Endodermal cell (in vitro differentiated cells): ENCODE measurements at regions not wholly inside any gene's neighbourhood (a gene's known extent, or its start where the extent isn't known, plus 50 kb on each side); places are given as distances from the start of the nearest gene placed in this dataset.

Experiments used
- DNase-seq: peaks from one replicate; pipeline ENCODE4 v3.0.0-alpha.2; 2017
- H3K27ac ChIP-seq: 2 replicates; pipeline ENCODE4 v1.5.1; 2013; ENCODE audit warnings: mild to moderate bottlenecking, low read depth, low read length, moderate library complexity
- H3K27me3 ChIP-seq: 2 replicates; pipeline ENCODE4 v1.6.1; 2013; ENCODE audit warnings: mild to moderate bottlenecking, low read length, moderate library complexity; ENCODE audit not compliant: insufficient read depth, control insufficient read depth, poor library complexity, severe bottlenecking
- H3K36me3 ChIP-seq: 2 replicates; pipeline ENCODE4 v1.7.0; 2013; ENCODE audit warnings: mild to moderate bottlenecking, low read length, moderate library complexity; ENCODE audit not compliant: control insufficient read depth, insufficient read depth
- H3K4me1 ChIP-seq: one replicate; pipeline ENCODE4 v1.7.0; 2013; ENCODE audit warnings: low read length; ENCODE audit not compliant: control insufficient read depth, insufficient read depth
- H3K4me3 ChIP-seq: 2 replicates; pipeline ENCODE4 v1.5.1; 2013; ENCODE audit warnings: mild to moderate bottlenecking, low read length, moderate library complexity
- H3K9ac ChIP-seq: 2 replicates; pipeline ENCODE4 v1.6.1; 2013; ENCODE audit warnings: mild to moderate bottlenecking, low read length, moderate library complexity; ENCODE audit not compliant: poor library complexity, severe bottlenecking; ENCODE audit errors: extremely low read depth
- H3K9me3 ChIP-seq: 2 replicates; pipeline ENCODE4 v1.6.1; 2013; ENCODE audit warnings: mild to moderate bottlenecking, low read length, moderate library complexity; ENCODE audit not compliant: control insufficient read depth
- H3K27ac Mint-ChIP-seq: 2 replicates; pipeline ENCODE4 v1.8.0; 2020; ENCODE audit warnings: mixed read lengths
- H3K27me3 Mint-ChIP-seq: 2 replicates; pipeline ENCODE4 v1.8.0; 2021; ENCODE audit warnings: mild to moderate bottlenecking, mixed read lengths; ENCODE audit not compliant: insufficient read depth
- H3K36me3 Mint-ChIP-seq: 2 replicates; pipeline ENCODE4 v1.8.0; 2020; ENCODE audit warnings: low read depth, mixed read lengths
- H3K4me1 Mint-ChIP-seq: 2 replicates; pipeline ENCODE4 v1.8.0; 2020; ENCODE audit warnings: mixed read lengths
- H3K4me3 Mint-ChIP-seq: 2 replicates; pipeline ENCODE4 v1.8.0; 2020; ENCODE audit warnings: mild to moderate bottlenecking, moderate library complexity, mixed read lengths
- H3K9me3 Mint-ChIP-seq: 2 replicates; pipeline ENCODE4 v1.8.0; 2020; ENCODE audit warnings: mild to moderate bottlenecking, mixed read lengths
- WGBS, 2 experiments: methylation state at CpG; one replicate each; pipeline versions ENCODE4 v1.1.5 to v1.1.7; 2013; ENCODE audit warnings: missing lambda C conversion rate in 2 of 2, mixed read lengths in 1 of 2; ENCODE audit not compliant: insufficient coverage in 1 of 2, insufficient read length in 1 of 2; 5-methylcytosine and 5-hydroxymethylcytosine counted together
- TF ChIP-seq, protein P1 (sequence below): fragments of 200-600 bp; sonication (generic); conservative IDR thresholded peaks from 2 replicates; pipeline ENCODE4 v1.5.0; 2021; ENCODE audit warnings: antibody characterized with exemption, mild to moderate bottlenecking

DNA sequence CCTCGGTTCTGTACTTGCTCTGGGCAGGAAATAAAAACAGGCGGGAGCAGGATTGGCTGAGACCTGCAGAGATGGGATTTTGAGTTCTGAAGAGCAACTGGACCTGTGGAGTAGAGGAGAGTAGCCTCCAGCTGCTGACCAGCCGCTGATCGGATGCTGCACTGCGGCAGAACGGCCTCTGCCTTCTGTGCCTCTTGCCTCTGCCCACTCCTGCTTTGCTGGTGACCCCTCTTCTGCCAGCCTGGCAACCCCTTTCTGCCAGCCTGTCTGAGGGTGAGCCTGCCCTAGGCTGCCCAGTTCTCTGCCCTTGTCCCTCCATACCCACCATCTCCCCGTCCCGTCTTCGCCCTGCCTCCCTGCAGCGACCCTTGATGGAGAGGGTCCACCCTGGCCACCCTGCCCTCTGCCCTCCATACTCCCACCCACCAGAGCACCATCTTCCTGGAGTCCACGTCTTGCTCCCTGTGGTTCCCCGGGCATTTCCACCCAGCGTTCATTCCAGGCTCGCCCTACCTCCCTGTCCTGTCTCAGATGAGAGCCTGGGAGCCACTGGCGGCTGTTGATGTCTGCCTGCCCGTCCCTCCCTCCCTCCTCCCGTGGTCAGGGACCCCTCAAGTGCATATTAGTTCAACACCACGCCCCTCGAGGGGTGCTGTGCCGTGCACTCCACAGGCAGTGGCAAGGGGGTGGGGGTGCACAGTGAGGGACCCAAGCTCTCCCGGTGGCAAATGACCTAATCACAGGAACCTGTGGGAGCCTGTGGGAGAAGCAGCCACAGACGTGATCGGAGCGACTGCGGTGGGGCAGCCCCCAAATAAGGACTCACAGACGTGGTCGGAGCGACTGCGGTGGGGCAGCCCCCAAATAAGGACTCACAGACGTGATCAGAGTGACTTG, 863.3 kb downstream of the TBC1D22A start:
- Histone ChIP-seq H3K27ac (no peak overlapping the region), H3K36me3 (no peaks in the 10 kb centered on the region), H3K27me3 (no peaks in the 10 kb centered on the region), H3K4me3 (no peak overlapping the region), H3K9ac (no peak overlapping the region), H3K4me1 (no peaks in the 10 kb centered on the region), H3K9me3 (no peaks in the 10 kb centered on the region)
- Mint-ChIP-seq H3K9me3 (peaks cover 57% of the 10 kb centered on the region), H3K27ac (no peak overlapping the region), H3K4me1 (no peaks in the 10 kb centered on the region), H3K36me3 (no peaks in the 10 kb centered on the region), H3K4me3 (no peak overlapping the region), H3K27me3 (peaks cover 5% of the 10 kb centered on the region)
- TF ChIP-seq, protein P1, sequence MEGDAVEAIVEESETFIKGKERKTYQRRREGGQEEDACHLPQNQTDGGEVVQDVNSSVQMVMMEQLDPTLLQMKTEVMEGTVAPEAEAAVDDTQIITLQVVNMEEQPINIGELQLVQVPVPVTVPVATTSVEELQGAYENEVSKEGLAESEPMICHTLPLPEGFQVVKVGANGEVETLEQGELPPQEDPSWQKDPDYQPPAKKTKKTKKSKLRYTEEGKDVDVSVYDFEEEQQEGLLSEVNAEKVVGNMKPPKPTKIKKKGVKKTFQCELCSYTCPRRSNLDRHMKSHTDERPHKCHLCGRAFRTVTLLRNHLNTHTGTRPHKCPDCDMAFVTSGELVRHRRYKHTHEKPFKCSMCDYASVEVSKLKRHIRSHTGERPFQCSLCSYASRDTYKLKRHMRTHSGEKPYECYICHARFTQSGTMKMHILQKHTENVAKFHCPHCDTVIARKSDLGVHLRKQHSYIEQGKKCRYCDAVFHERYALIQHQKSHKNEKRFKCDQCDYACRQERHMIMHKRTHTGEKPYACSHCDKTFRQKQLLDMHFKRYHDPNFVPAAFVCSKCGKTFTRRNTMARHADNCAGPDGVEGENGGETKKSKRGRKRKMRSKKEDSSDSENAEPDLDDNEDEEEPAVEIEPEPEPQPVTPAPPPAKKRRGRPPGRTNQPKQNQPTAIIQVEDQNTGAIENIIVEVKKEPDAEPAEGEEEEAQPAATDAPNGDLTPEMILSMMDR = no peak
- peak; percentile 29 for DNase-seq
- WGBS, 2 experiments = 90 to 93% methylated on average over 26 to 30 of the region's 30 CpGs

GRCh38 chr22:47625013-47625385, 862.5 kb downstream of the TBC1D22A start:
- Mint-ChIP-seq H3K36me3 (no peaks in the 10 kb centered on the region), H3K4me1 (no peaks in the 10 kb centered on the region), H3K27ac (no peak overlapping the region), H3K4me3 (no peak overlapping the region), H3K27me3 (peaks cover 5% of the 10 kb centered on the region), H3K9me3 (peaks cover 60% of the 10 kb centered on the region)
- H3K9me3 ChIP-seq = no peaks in the 10 kb centered on the region
- DNase-seq = no peak
- no peaks in the 10 kb centered on the region for H3K36me3 ChIP-seq
- H3K9ac ChIP-seq = no peak overlapping the region
- H3K4me1 ChIP-seq = no peaks in the 10 kb centered on the region
- no peak overlapping the region for H3K4me3 ChIP-seq
- TF ChIP-seq, protein P1 = no peak
- H3K27ac ChIP-seq = no peak overlapping the region
- WGBS, 2 experiments = 88 to 89% methylated on average over 8 to 13 of the region's 13 CpGs
- no peaks in the 10 kb centered on the region for H3K27me3 ChIP-seq

DNA sequence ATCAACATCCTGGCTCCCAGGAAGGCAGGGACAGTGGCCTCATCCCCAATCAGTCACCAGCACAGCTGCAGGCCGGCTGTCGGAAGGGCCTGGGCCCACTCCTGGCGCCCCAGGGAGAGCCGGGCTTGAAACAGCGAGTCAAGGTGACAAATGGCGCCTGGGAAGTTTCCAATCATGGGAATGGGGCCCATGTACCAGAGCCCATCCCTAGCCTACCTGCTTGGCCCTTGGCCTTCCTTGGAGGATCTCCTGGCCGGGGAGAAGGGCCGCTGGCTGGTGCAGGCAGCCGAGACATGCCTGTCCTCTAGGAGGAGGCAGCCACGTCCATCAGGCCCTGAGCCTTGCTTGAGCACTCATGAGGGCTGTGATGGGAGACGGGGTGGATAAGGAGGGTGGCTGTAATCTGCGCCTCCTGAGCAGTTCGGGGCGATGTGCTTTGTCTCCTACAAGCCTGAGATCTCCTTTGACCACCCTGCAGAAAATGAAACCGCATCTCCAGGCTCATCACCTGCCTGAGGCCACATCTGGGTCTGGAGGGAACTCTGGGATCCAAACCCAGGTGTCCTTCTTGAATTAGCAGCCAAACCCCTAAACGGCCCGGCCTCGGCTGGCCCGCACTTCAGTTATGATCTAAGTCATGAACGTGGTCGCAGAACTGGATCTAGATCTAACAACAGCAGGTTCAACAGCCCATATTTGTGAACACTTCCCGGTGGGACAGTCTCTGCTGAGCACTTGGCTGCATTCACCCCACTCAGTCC, 862.0 kb downstream of the TBC1D22A start:
- Mint-ChIP-seq H3K27me3 (peaks cover 5% of the 10 kb centered on the region), H3K4me1 (no peaks in the 10 kb centered on the region), H3K4me3 (no peak overlapping the region), H3K9me3 (peaks cover 60% of the 10 kb centered on the region), H3K27ac (no peak overlapping the region), H3K36me3 (no peaks in the 10 kb centered on the region)
- H3K27me3 ChIP-seq = no peaks in the 10 kb centered on the region
- no peaks in the 10 kb centered on the region for H3K4me1 ChIP-seq
- no peak overlapping the region for H3K4me3 ChIP-seq
- H3K27ac ChIP-seq = no peak overlapping the region
- TF ChIP-seq, protein P1 = no peak
- H3K36me3 ChIP-seq = no peaks in the 10 kb centered on the region
- no peak overlapping the region for H3K9ac ChIP-seq
- WGBS, 2 experiments = 92% methylated on average over 18 to 22 of the region's 22 CpGs
- DNase-seq = peak; percentile 36
- no peaks in the 10 kb centered on the region for H3K9me3 ChIP-seq
